ENCODE measurements at regions not wholly inside any gene's neighbourhood (a gene's known extent, or its start where the extent isn't known, plus 50 kb on each side); places are given as distances from the start of the nearest gene placed in this dataset.

GRCh38 chr12:42798811-42799438, 209.4 kb upstream of the PRICKLE1 start:
- no peak for TF ChIP-seq CTCF (IDR thresholded peaks at IDR 0.05)

GRCh38 chr12:42794806-42795205, 205.3 kb upstream of the PRICKLE1 start:
- TF ChIP-seq CTCF (IDR thresholded peaks at IDR 0.05), result no peak

- TF ChIP-seq CTCF (IDR thresholded peaks at IDR 0.05), result no peak
Observed at GRCh38 chr12:42793166-42793565, 203.6 kb upstream of the PRICKLE1 start.

- TF ChIP-seq CTCF (IDR thresholded peaks at IDR 0.05), result no peak
Observed at GRCh38 chr12:42792265-42792664, 202.7 kb upstream of the PRICKLE1 start.

- no peak for TF ChIP-seq CTCF (IDR thresholded peaks at IDR 0.05)
Observed at GRCh38 chr12:42791399-42791798, 201.9 kb upstream of the PRICKLE1 start.

GRCh38 chr12:42790761-42791151, 201.2 kb upstream of the PRICKLE1 start:
- TF ChIP-seq CTCF (IDR thresholded peaks at IDR 0.05), result no peak

- TF ChIP-seq CTCF (IDR thresholded peaks at IDR 0.05), result no peak
Observed at GRCh38 chr12:42789808-42790760, 200.5 kb upstream of the PRICKLE1 start.
